Osteocyte (in vitro differentiated cells): ENCODE measurements at regions not wholly inside any gene's neighbourhood (a gene's known extent, or its start where the extent isn't known, plus 50 kb on each side); places are given as distances from the start of the nearest gene placed in this dataset.
"Not testable (repeated sequence)": the region's sequence is repeated elsewhere in the genome, so short reads cannot be mapped to it uniquely, and the experiment has no call there.

Experiments
- DNase-seq: peaks from one replicate; pipeline ENCODE4 v3.0.0; 2021; ENCODE audit warnings: mixed read lengths; ENCODE audit not compliant: unreplicated experiment; ENCODE audit errors: extremely low spot score
- H3K27ac Mint-ChIP-seq: one replicate; pipeline ENCODE4 v1.8.0; 2021; ENCODE audit warnings: mild to moderate bottlenecking, mixed read lengths; ENCODE audit not compliant: unreplicated experiment
- H3K27me3 Mint-ChIP-seq: one replicate; pipeline ENCODE4 v1.8.0; 2021; ENCODE audit warnings: mixed read lengths; ENCODE audit not compliant: unreplicated experiment
- H3K36me3 Mint-ChIP-seq: one replicate; pipeline ENCODE4 v1.8.0; 2021; ENCODE audit warnings: mixed read lengths; ENCODE audit not compliant: unreplicated experiment
- H3K4me1 Mint-ChIP-seq: one replicate; pipeline ENCODE4 v1.8.0; 2021; ENCODE audit warnings: mixed read lengths; ENCODE audit not compliant: unreplicated experiment
- H3K4me3 Mint-ChIP-seq: one replicate; pipeline ENCODE4 v1.8.0; 2021; ENCODE audit warnings: mild to moderate bottlenecking, moderate library complexity, mixed read lengths; ENCODE audit not compliant: unreplicated experiment
- H3K9me3 Mint-ChIP-seq: one replicate; pipeline ENCODE4 v1.8.0; 2021; ENCODE audit warnings: mixed read lengths; ENCODE audit not compliant: unreplicated experiment
- TF ChIP-seq, protein P1 (sequence below): fragments of 200-600 bp; sonication (generic); IDR thresholded peaks from 2 replicates; pipeline ENCODE4 v1.5.0; 2021; ENCODE audit warnings: antibody characterized with exemption, mild to moderate bottlenecking, moderate library complexity

DNA sequence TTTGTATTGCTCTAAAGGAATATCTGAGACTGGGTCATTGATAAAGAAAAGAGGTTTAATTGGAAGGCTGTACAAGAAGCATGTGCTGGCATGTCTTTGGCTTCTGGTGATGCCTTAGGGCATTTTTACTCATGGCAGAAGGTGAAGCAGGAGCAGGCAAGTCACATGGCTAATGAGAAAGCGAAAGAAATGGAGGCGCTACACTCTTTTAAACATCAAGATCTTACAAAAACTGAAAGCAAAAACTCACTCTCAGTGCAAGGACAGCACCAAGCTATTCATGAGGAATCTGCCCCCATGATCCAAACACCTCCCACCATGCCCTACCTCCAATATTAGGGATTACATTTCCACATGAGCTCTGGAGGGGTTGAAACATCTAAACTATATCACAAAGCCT is 1458.8 kb upstream of the ACO1 start:
- Mint-ChIP-seq H3K4me3 (no peak overlapping the region), H3K27ac (no peak overlapping the region), H3K4me1 (no peaks in the 10 kb centered on the region), H3K36me3 (no peaks in the 10 kb centered on the region), H3K9me3 (no peaks in the 10 kb centered on the region), H3K27me3 (no peaks in the 10 kb centered on the region)
- DNase-seq = no peak
- TF ChIP-seq, protein P1, sequence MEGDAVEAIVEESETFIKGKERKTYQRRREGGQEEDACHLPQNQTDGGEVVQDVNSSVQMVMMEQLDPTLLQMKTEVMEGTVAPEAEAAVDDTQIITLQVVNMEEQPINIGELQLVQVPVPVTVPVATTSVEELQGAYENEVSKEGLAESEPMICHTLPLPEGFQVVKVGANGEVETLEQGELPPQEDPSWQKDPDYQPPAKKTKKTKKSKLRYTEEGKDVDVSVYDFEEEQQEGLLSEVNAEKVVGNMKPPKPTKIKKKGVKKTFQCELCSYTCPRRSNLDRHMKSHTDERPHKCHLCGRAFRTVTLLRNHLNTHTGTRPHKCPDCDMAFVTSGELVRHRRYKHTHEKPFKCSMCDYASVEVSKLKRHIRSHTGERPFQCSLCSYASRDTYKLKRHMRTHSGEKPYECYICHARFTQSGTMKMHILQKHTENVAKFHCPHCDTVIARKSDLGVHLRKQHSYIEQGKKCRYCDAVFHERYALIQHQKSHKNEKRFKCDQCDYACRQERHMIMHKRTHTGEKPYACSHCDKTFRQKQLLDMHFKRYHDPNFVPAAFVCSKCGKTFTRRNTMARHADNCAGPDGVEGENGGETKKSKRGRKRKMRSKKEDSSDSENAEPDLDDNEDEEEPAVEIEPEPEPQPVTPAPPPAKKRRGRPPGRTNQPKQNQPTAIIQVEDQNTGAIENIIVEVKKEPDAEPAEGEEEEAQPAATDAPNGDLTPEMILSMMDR = no peak

DNA sequence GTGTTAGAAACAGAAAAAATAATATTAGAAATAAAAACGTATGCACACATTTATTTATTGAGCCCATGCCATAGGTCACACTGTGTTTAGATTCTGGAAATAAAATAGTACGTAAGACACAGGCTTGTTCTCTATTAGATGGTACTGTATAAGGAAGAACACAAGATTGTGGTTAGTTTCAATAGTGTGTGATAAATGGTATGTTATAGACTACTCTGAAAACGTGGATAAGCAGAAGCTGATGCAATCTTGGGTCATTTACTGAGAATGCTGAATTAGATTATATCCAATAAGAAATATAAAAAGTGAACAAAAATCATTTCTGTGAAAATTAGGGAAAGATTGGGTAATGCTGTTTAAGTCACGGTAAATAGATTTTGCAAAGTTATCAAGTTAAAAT is 1456.4 kb upstream of the ACO1 start:
- no peaks in the 10 kb centered on the region for H3K9me3 Mint-ChIP-seq
- TF ChIP-seq, protein P1 = no peak
- no peak overlapping the region for H3K4me3 Mint-ChIP-seq
- H3K27me3 Mint-ChIP-seq = no peaks in the 10 kb centered on the region
- no peaks in the 10 kb centered on the region for H3K36me3 Mint-ChIP-seq
- no peak for DNase-seq
- H3K27ac Mint-ChIP-seq = no peak overlapping the region
- H3K4me1 Mint-ChIP-seq = no peaks in the 10 kb centered on the region

DNA sequence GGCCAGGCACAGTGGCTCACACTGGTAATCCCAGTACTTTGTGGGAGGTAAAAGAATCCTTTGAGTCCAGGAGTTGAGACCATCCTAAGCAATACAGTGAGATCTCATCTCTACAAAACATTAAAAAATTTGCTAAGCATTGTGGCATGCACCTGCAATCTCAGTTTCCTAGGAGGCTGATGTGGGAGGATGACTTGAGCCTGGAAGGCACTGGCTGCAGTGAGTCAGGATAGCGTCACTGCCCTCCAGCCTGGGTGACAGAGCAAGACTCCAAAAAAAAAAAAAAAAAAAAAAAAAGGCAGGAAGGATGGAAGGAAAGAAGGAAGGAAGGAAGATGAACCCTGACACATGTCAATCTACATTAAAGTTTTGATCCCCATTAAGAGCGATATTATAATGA is 1452.2 kb upstream of the ACO1 start:
- H3K4me3 Mint-ChIP-seq = no peak overlapping the region

DNA sequence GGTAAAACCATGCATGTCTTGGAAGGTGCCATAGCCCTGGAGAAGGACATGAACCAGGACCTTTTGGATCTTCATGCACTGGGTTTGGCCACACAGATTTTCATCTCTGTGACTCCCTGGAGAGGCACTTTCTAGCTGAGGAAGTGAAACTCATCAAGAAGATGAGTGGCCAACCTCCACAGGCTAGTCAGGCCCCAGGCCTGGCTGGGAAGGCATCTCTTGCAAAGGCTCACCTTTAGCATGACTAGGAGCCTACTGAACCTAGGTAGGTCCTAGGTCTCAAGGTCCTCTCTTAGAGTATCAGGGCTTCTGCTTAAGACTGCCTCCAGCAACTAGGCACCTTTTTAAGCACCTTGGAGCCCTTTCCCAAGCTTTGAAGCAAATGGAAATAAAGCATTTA is 1448.7 kb upstream of the ACO1 start:
- H3K9me3 Mint-ChIP-seq = no peaks in the 10 kb centered on the region
- TF ChIP-seq, protein P1 = no peak
- H3K27me3 Mint-ChIP-seq = no peaks in the 10 kb centered on the region
- H3K4me3 Mint-ChIP-seq = no peak overlapping the region
- H3K4me1 Mint-ChIP-seq = no peaks in the 10 kb centered on the region
- no peak for DNase-seq
- no peak overlapping the region for H3K27ac Mint-ChIP-seq
- no peaks in the 10 kb centered on the region for H3K36me3 Mint-ChIP-seq

More for the DNA sequence above, 1452.2 kb upstream of the ACO1 start:
- DNase-seq = no peak
- Mint-ChIP-seq H3K36me3 (no peaks in the 10 kb centered on the region), H3K9me3 (no peaks in the 10 kb centered on the region), H3K27me3 (no peaks in the 10 kb centered on the region), H3K4me1 (no peaks in the 10 kb centered on the region), H3K27ac (no peak overlapping the region)
- TF ChIP-seq, protein P1 = no peak

DNA sequence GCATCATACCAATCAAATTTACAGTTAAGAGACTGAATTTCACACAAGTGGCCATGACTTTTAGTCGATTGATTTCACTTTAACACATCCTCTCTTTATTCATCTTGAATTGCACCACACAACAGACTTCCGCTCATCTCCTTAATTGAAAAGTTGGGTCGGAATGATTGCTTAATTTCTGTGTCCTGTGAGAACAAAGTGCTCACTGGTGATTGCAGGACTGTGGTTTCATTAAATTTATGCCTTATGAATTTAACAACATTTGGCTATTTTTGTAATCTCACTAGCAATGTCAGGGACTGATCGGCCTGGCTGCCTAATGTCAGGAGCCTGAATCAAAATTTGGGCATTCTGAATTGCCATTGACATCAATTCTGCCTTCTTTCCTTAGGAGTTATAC is 1447.3 kb upstream of the ACO1 start:
- Mint-ChIP-seq H3K4me1 (no peaks in the 10 kb centered on the region), H3K4me3 (no peak overlapping the region), H3K27ac (no peak overlapping the region)

DNA sequence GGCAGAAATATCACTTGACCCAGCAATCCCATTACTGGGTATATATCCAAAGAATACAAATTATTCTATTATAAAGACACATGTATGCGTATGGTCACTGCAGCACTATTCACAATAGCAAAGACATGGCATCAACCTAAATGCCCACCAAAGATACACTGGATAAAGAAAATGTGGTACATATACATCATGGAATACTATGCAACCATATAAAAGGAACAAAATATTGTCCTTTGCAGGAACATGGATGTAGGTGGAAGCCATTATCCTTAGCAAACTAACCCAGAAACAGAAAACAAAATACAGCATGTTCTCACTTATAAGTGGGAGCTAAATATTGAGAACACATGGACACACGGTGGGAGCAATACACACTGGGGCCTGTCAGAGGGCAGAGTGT is 1441.6 kb upstream of the ACO1 start:
- H3K27ac Mint-ChIP-seq, H3K36me3 Mint-ChIP-seq, DNase-seq, H3K27me3 Mint-ChIP-seq, H3K9me3 Mint-ChIP-seq, H3K4me3 Mint-ChIP-seq, H3K4me1 Mint-ChIP-seq: not testable (repeated sequence)

More for the DNA sequence above, 1447.3 kb upstream of the ACO1 start:
- no peaks in the 10 kb centered on the region for H3K27me3 Mint-ChIP-seq
- TF ChIP-seq, protein P1 = no peak
- no peaks in the 10 kb centered on the region for H3K9me3 Mint-ChIP-seq
- no peak for DNase-seq
- H3K36me3 Mint-ChIP-seq = no peaks in the 10 kb centered on the region
